ENCODE measurements at regions not wholly inside any gene's neighbourhood (a gene's known extent, or its start where the extent isn't known, plus 50 kb on each side); places are given as distances from the start of the nearest gene placed in this dataset.
"Not testable (repeated sequence)": the region's sequence is repeated elsewhere in the genome, so short reads cannot be mapped to it uniquely, and the experiment has no call there.

GRCh38 chr4:112775801-112776200 lies 138.9 kb downstream of the LARP7 start:
- no peak for DNase-seq (ENCODE audit: low read depth)

DNA sequence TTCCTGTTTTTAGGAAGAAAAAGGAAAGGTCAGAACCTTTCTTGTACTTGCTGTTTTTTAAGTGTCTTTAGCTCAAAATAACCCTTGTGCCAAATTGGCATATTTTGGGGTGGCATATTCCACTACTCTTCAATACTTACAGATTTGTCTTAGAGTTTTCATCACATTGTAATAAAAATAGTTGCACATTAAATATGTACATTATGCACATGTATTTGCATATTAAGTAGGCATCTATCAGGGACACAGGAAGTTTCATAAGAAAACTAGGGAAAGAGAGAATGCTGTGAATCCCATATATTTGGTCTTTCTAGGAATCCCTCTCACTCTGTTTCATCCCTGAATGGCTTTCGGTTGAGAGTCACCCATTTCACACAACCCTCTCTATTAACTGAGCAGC lies 139.6 kb downstream of the LARP7 start:
- no peak for DNase-seq (ENCODE audit: low read depth)

GRCh38 chr4:112778520-112778919 lies 141.6 kb downstream of the LARP7 start:
- no peak for DNase-seq (ENCODE audit: low read depth)

DNA sequence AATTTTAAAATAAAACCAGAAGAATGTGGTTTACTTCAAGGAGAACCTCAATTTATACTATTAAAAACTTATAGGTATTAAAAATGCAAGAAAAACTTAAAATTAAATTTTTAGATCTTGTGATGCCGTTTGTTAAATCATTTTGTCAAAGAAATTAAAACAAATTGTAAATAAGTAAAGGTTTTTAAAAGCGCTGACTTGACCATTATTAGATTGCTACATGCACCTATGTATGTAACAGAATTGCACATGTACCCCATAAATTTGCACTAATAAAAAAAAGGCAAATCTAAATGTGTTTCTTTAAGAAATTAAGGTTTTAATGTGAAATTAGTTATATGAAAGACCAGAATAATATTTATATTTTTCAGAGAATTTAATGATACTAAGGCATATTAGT lies 156.1 kb downstream of the LARP7 start:
- no peak for DNase-seq (ENCODE audit: low read depth)

DNA sequence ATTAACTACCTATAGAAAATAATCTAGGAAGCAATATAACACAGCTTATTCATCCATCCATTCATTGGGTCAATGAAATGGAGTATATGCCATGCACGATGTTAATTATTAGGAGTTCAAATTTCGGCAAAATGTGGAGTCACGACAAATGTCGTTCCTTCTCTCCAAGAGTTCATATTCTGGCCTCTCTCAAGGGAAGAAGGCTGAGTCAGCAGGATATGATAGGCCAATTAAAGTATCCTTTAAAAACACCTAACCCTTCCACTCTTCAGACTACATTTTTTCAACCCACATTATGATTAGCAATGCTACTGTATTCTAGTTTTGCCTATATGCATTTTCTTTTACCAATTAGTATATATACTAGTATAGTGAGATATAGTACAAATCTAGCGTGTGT lies 163.1 kb downstream of the LARP7 start:
- no peak for DNase-seq (ENCODE audit: low read depth)

DNA sequence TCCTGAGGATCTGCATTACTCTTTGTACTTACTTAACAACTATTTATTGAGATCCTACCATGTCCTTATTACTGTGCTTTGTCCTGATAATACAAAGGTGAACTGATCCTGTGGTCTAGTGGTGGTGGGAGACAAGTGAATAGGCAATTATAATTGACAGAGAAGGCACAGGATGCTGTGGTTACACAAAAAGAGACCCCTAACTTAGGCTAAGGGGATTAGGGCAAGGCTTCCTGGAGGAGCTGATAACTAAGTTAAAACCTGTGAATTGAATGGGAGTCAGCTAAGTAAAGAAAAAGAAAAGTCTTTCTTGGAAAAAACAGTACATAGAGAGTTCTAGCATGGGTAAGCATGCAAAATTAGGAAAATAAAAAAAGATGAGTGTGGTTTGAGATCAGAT lies 164.4 kb downstream of the LARP7 start:
- no peak for DNase-seq (ENCODE audit: low read depth)

DNA sequence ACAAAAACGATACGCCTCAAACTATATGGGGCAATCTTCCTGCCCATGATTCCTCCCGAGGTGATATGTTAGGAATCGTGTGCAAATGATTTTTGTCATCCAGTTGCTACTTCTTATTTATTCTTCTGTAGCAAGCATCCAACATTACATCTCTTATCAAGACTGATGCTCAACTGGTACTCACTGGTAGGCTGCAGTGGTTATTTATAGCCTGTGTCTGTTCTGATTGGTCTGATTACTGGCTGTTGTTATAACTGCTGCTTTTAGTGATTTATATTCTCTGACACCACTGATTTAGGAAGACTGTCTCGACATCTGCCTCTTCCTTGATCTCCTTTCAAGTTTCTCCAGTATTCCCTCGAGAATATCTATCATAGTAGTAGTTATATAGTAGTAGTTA lies 165.8 kb downstream of the LARP7 start:
- DNase-seq (ENCODE audit: low read depth) = no peak

- DNase-seq (ENCODE audit: low read depth) = no peak
These were observed 170.1 kb downstream of the LARP7 start for GRCh38 chr4:112807083-112807482.

DNA sequence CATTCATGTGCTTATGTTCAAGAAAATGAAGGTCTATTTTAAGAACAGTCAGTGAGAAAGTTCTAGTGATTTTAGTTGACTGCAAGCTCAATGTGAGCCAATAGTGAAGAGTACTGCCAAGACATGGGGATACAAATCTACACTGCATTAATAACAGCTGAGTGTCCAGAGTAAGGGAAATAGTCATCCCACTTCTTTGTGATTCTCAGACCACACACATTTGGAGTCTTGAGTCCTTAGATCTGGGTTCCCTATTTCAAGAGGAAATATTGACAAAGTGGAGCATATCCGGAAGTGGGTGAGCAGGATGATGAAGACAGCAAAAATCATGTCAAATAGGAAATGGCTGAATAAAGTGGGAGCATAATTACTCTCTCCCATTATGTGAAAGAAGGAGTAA lies 171.1 kb downstream of the LARP7 start:
- no peak for DNase-seq (ENCODE audit: low read depth)

DNA sequence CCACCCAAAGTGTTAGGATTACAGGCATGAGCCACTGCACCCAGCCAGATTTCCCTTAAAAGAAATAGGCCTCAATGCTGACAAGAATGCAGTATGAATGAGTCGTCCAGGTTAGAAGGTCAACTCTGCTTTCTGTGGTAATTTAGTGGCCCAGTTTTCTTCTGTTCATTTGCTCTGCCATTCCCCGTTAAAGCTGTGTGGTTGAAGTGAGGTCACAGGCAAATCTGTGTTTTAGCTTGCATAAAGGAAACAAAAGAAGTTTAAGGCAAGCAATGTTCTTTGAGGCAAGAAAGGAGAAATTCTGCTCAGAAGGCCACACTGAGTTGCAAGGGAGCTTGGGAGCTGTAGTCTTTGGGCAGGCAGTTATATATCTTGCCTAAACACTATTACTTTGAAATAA lies 176.8 kb downstream of the LARP7 start:
- DNase-seq (ENCODE audit: low read depth) = no peak

DNA sequence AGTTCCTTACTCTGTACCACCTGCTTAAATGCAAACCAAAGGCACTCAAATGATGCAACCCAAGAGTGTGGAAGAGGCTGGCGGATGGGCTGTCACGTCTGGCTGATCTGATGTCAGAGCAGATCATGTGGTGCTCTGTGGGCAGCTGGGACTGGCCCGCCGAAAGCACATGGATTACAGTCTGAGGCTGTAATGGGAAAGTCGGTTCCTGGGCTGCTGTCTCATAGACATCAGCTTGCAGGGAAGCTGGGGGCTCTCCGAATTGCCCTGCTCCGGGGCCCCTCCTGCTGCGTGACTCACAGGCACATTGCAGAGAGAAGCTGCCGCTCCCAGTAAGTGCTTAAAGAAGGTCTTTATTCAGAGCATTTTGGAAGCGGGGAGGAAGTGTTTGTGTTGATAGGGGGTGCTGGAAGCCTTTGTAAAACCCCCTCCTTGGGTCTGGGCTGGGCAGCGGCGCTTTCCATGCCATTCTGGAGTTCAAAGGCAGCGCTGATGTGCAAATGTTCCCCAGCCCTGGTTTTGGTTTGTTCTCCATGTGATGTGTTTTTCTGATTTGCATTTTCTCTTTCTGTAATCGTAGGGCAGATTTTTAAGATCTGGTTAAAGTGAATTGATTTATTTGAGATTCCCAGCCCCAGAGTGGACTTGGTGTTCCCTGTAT lies 181.1 kb downstream of the LARP7 start:
- peak; percentile 84 for DNase-seq (ENCODE audit: low read depth)

DNA sequence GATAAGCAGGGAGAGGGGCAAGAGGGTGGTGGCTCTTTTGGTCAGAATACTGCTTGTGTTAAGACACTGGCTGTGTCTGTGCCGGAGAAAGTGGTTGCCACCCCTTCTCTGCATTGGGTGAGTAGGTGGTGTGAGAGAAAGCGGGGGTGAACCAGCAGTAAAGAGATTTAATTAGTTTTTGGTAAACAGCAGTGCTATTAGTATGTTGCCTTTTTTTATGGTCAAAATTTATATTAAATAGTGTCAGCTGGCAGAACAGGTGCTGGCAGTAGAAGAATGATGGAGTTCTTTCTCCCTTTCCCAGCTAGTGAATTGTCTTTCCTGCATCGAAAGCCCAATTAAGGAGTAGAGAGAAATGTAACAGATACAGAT lies 181.6 kb downstream of the LARP7 start:
- DNase-seq (ENCODE audit: low read depth) = no peak

DNA sequence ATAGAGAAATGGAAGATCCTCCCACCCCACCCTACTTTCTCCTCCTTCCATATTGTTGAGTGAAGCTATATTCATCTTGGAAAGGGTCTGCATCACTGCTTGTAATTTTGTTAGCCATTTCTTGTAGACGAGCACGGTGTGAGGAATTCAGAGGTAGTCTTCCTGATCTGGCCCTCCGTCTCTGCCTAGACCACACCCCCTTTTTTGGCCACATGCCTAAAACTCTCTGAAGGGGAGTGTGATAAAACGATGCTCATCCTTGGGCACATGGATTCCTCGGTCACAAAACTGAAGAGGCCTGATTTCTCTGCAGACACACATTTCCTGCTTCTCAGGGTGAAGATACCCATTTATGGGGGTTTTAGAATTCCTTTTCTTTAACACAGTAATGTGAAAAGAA lies 182.8 kb downstream of the LARP7 start:
- DNase-seq (ENCODE audit: low read depth) = no peak

GRCh38 chr4:112823156-112823555 lies 186.2 kb downstream of the LARP7 start:
- no peak for DNase-seq (ENCODE audit: low read depth)

DNA sequence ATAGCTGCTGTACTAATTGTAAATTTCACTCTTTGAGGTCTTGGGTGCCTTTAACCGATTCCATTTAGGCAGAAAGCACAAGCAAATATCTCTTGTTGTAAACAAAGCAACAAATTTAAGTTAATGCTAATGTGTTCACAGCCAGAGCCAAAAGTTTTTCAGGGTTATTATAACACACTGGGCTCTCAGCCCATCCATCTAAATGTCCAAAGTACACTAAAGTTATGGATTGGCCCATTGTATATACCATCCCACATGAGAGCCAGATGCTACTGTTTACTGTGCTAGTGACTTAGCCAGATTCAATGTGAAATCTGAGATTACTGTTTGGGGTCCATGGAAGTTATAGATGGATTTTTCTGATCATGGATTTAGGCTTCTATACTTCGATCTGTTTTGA lies 186.7 kb downstream of the LARP7 start:
- DNase-seq (ENCODE audit: low read depth) = no peak

- DNase-seq (ENCODE audit: low read depth) = no peak
These were observed 193.9 kb downstream of the LARP7 start for GRCh38 chr4:112830753-112831386.

GRCh38 chr4:112832493-112832892 lies 195.6 kb downstream of the LARP7 start:
- DNase-seq (ENCODE audit: low read depth) = no peak

- no peak for DNase-seq (ENCODE audit: low read depth)
These were observed 200.0 kb downstream of the LARP7 start for GRCh38 chr4:112836895-112837294.

- DNase-seq (ENCODE audit: low read depth) = not testable (repeated sequence)
These were observed 201.1 kb downstream of the LARP7 start for GRCh38 chr4:112838015-112838414.

- DNase-seq (ENCODE audit: low read depth) = no peak
These were observed 203.1 kb downstream of the LARP7 start for GRCh38 chr4:112840061-112840460.

GRCh38 chr4:112840619-112841018 lies 203.7 kb downstream of the LARP7 start:
- no peak for DNase-seq (ENCODE audit: low read depth)

DNA sequence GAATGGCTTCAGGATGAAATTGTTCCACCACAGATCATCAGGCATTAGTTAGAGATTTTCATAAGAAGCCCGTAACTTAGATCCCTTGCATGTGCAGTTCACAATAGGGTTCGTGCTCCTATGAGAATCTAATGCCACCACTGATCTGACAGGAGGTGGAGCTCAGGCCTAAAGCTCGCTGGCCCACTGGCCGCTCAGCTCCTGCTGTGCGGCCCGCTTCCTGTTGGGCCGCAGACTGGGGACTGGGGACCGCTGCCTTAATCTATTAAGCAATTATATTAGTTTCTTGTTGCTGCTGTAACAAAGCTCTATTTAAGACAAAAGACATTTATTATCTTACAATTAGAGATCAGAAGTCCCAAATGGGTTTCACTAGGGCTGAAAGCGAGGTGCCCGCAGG lies 205.6 kb downstream of the LARP7 start:
- DNase-seq (ENCODE audit: low read depth) = no peak

DNA sequence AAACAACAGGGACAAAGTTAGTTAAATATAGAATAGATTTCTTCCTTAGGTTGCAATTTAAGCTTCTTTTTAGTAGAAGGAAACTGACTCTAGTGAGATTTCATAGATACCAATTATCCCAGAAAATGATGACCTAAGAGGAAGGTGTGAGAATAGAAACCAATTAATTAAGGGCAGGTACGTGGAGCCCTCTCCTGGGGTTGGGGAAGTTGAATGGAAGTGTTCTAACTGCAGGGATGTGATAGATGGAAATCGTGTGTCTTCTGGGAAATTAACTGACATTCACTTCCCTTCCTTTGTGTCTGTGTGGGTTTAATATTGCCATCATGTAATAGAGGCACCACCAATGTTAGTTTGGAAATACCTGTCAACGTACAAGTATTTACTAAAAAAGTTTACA lies 204.1 kb upstream of the ANK2 start:
- DNase-seq (ENCODE audit: low read depth) = no peak

DNA sequence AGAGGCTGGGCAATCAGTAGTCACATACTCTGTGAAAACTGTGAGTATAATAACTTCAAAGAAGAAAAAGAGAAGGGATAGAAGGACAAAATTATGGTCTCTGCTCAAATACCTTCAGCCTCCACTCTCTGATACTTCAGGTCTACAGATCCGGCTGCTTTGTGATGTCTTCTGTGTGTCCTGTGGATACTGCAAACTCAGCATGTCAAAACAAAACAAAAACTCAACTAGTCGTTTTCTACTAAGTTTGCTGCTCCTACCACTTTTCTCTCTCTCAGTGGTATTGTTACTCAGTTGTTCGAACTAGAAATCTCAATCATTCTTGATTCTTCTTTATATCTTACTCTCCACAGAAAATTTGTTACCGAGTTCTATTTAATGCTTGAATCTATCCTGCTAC lies 202.4 kb upstream of the ANK2 start:
- DNase-seq (ENCODE audit: low read depth) = no peak

Data from RPMI7951 (cell line).